ENCODE measurements at regions not wholly inside any gene's neighbourhood (a gene's known extent, or its start where the extent isn't known, plus 50 kb on each side); places are given as distances from the start of the nearest gene placed in this dataset.

GRCh38 chr12:124371970-124372555, 77.2 kb downstream of the RFLNA start:
- no peak for DNase-seq (ENCODE audit: low read depth in 2 of 2)

- DNase-seq (ENCODE audit: low read depth in 2 of 2), result no peak
These were observed 76.5 kb downstream of the RFLNA start for GRCh38 chr12:124371366-124371765.

GRCh38 chr12:124370851-124371250, 76.0 kb downstream of the RFLNA start:
- no peak for DNase-seq (ENCODE audit: low read depth in 2 of 2)

DNA sequence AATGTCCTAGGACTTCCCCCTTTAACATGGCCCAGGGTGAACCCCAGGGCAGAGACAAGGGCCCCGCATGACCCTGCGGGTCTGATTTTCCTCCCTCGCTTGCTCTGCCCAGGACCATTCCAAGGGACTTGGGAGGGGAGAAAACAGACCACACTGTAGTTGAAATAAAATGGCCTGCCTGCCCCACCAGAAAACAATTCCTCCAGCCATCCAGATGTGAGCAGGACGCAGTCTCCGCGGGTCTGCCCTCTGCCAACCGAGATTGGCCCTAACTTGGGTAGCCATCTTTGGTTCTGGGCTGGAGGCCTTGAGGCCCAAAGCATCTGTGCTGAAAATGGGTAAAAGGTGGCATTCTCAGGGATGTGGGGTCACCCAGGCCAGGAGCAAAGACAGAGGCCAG, 75.5 kb downstream of the RFLNA start:
- no peak for DNase-seq (ENCODE audit: low read depth in 2 of 2)

GRCh38 chr12:124369827-124370378, 75.0 kb downstream of the RFLNA start:
- peak in 1 of 2 donors; percentile 60 for DNase-seq (ENCODE audit: low read depth in 2 of 2)

GRCh38 chr12:124369055-124369826, 74.3 kb downstream of the RFLNA start:
- peak; percentile 94 to 97 for DNase-seq (ENCODE audit: low read depth in 2 of 2)

DNA sequence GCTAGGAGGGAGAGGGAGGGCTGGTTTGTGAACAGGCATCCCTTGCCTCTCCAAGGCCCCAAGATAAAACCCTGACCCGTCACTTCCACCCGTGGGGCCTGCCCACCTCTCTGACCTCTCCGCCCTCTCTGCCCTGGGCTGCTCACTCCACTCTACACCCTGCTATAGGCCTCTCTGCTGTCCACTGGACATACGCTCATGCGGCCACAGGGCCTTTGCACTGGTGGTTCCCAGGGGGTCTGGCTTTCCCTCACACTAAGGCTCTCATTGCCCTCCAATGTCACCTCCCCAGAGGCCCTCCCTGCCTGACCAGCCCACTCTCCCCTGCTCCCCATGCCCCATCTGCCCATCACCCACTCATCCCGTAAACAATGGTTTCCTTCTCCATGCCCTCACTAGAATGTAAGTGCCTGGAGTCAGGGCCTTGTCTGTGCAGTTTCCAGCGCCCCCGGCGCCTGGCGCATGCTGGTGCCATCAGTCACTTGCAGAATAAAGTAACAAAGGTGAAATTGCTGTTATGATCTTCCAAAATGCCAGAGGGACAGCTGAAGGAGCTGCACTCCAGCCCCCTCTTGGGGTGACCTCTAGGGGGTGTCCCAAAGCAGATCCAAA, 73.6 kb downstream of the RFLNA start:
- DNase-seq (ENCODE audit: low read depth in 2 of 2), result no peak

- no peak for DNase-seq (ENCODE audit: low read depth in 2 of 2)
These were observed 71.0 kb downstream of the RFLNA start for GRCh38 chr12:124365726-124366430.
